KMS-11 (cell line): ENCODE measurements at regions not wholly inside any gene's neighbourhood (a gene's known extent, or its start where the extent isn't known, plus 50 kb on each side); places are given as distances from the start of the nearest gene placed in this dataset.

Source experiments
- H2AFZ ChIP-seq: fragments of 200-600 bp; sonication (generic); 2 replicates; pipeline ENCODE4 v1.6.1; 2016; ENCODE audit warnings: antibody characterized with exemption, mixed run types, low read depth
- H3K27ac ChIP-seq: fragments of 200-600 bp; sonication (generic); 2 replicates; pipeline ENCODE4 v1.6.1; 2016; ENCODE audit warnings: mild to moderate bottlenecking, mixed run types
- H3K27me3 ChIP-seq: fragments of 200-600 bp; sonication (generic); 2 replicates; pipeline ENCODE4 v1.6.1; 2017; ENCODE audit warnings: mild to moderate bottlenecking, low read depth, mixed run types, moderate library complexity; ENCODE audit not compliant: insufficient read depth
- H3K36me3 ChIP-seq: fragments of 200-600 bp; sonication (generic); 2 replicates; pipeline ENCODE4 v1.6.1; 2017; ENCODE audit warnings: mild to moderate bottlenecking, mixed run types; ENCODE audit not compliant: insufficient read depth
- H3K4me1 ChIP-seq: fragments of 200-600 bp; sonication (generic); 2 replicates; pipeline ENCODE4 v1.6.1; 2016; ENCODE audit warnings: mild to moderate bottlenecking, low read depth, mixed run types; ENCODE audit not compliant: poor library complexity, severe bottlenecking
- H3K4me2 ChIP-seq: fragments of 200-600 bp; sonication (generic); 2 replicates; pipeline ENCODE4 v1.7.0; 2016; ENCODE audit warnings: mild to moderate bottlenecking, mixed run types
- H3K4me3 ChIP-seq: fragments of 200-600 bp; sonication (generic); IDR thresholded peaks from 2 replicates; pipeline ENCODE4 v1.6.1; 2017; ENCODE audit warnings: low read depth, low read length, mixed read lengths; ENCODE audit not compliant: insufficient read depth
- H3K79me2 ChIP-seq: fragments of 200-600 bp; sonication (generic); 2 replicates; pipeline ENCODE4 v1.6.1; 2016; ENCODE audit warnings: low read depth, mixed run types; ENCODE audit not compliant: insufficient read depth
- H3K9ac ChIP-seq: fragments of 200-600 bp; sonication (generic); 2 replicates; pipeline ENCODE4 v1.6.1; 2016; ENCODE audit warnings: mild to moderate bottlenecking, mixed run types
- H4K20me1 ChIP-seq: fragments of 200-600 bp; sonication (generic); 2 replicates; pipeline ENCODE4 v1.6.1; 2016; ENCODE audit warnings: mild to moderate bottlenecking, mixed run types; ENCODE audit not compliant: insufficient read depth
- CTCF ChIP-seq: fragments of 200-600 bp; sonication (generic); conservative IDR thresholded peaks from 2 replicates; pipeline ENCODE4 v1.6.1; 2017; ENCODE audit warnings: low read depth, mild to moderate bottlenecking, antibody characterized with exemption, low read length, moderate library complexity, mixed read lengths

GRCh38 chr1:193504920-193505319 lies 318.5 kb upstream of the B3GALT2 start:
- Histone ChIP-seq H3K4me1 (no peaks in the 10 kb centered on the region), H2AFZ (no peak overlapping the region), H4K20me1 (no peaks in the 10 kb centered on the region), H3K27ac (no peak overlapping the region), H3K79me2 (no peaks in the 10 kb centered on the region), H3K27me3 (no peaks in the 10 kb centered on the region), H3K9ac (no peak overlapping the region), H3K4me3 (no peak overlapping the region), H3K4me2 (no peak overlapping the region), H3K36me3 (no peaks in the 10 kb centered on the region)
- TF ChIP-seq CTCF, result no peak

DNA sequence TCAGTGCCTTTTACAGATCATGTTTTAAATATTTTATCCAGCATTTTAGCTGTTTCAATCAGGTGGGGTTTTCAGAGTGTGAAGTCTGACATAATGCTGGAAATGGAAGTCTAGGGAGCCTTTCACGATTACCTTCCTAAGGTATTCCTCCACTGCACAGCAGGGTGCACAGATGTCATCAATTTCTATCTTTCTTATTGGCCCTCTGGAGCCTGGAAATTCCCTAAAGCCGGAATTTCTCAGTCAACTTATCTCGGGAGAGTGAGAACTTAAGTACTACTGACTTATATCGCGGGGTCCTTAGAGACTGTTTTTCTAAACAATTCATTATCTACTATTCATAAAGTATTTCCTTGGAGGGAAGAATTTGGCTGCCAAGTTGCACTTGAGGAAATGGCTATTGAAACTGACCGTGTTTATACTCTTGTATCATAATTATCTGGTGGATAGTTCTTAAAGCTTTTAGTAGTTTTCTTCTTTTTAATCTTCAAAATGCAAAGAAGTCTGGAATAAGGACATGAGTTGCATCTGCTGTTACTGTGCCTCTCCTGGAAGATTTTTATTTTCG lies 311.8 kb upstream of the B3GALT2 start:
- no peak overlapping the region for H2AFZ ChIP-seq
- no peaks in the 10 kb centered on the region for H3K4me1 ChIP-seq
- no peaks in the 10 kb centered on the region for H3K79me2 ChIP-seq
- H3K4me2 ChIP-seq, result no peak overlapping the region
- H3K36me3 ChIP-seq, result no peaks in the 10 kb centered on the region
- H3K9ac ChIP-seq, result no peak overlapping the region
- no peak for TF ChIP-seq CTCF
- no peaks in the 10 kb centered on the region for H4K20me1 ChIP-seq
- no peak overlapping the region for H3K4me3 ChIP-seq
- H3K27me3 ChIP-seq, result no peaks in the 10 kb centered on the region
- H3K27ac ChIP-seq, result no peak overlapping the region

- H3K27me3 ChIP-seq, result no peaks in the 10 kb centered on the region
- H3K27ac ChIP-seq, result no peak overlapping the region
- H3K36me3 ChIP-seq, result no peaks in the 10 kb centered on the region
- no peaks in the 10 kb centered on the region for H3K79me2 ChIP-seq
- H3K4me3 ChIP-seq, result no peak overlapping the region
- no peak for TF ChIP-seq CTCF
- no peak overlapping the region for H3K4me2 ChIP-seq
- H3K4me1 ChIP-seq, result no peaks in the 10 kb centered on the region
- H2AFZ ChIP-seq, result no peak overlapping the region
- H3K9ac ChIP-seq, result no peak overlapping the region
- H4K20me1 ChIP-seq, result no peaks in the 10 kb centered on the region
Observed at GRCh38 chr1:193494368-193494767, 308.0 kb upstream of the B3GALT2 start.

- H3K27me3 ChIP-seq, result no peaks in the 10 kb centered on the region
- TF ChIP-seq CTCF, result no peak
Observed at GRCh38 chr1:193489191-193489590, 302.8 kb upstream of the B3GALT2 start.

More at GRCh38 chr1:193489191-193489590, 302.8 kb upstream of the B3GALT2 start:
- H3K27ac ChIP-seq, result no peak overlapping the region
- H3K4me1 ChIP-seq, result peaks cover 6% of the 10 kb centered on the region
- H3K4me2 ChIP-seq, result no peak overlapping the region
- H3K4me3 ChIP-seq, result no peak overlapping the region
- no peaks in the 10 kb centered on the region for H3K36me3 ChIP-seq
- H4K20me1 ChIP-seq, result no peaks in the 10 kb centered on the region
- no peak overlapping the region for H2AFZ ChIP-seq
- no peak overlapping the region for H3K9ac ChIP-seq
- H3K79me2 ChIP-seq, result no peaks in the 10 kb centered on the region
